ENCODE measurements at regions not wholly inside any gene's neighbourhood (a gene's known extent, or its start where the extent isn't known, plus 50 kb on each side); places are given as distances from the start of the nearest gene placed in this dataset.

GRCh38 chr12:46676396-46676795 lies 149.4 kb downstream of the SLC38A4 start:
- Histone ChIP-seq H4K20me1 (ENCODE audit: control insufficient read depth, extremely low read depth, insufficient read depth, low read length) (no peaks in the 10 kb centered on the region), H3K4me3 (ENCODE audit: control insufficient read depth in 2 of 3, extremely low read depth in 1 of 3, insufficient read depth in 2 of 3, low read depth in 1 of 3, low read length in 3 of 3) (peak overlapping the region in 2 of 3 experiments; percentile 28 to 52), H3K27ac (ENCODE audit: control insufficient read depth, insufficient read depth, low read length) (peak overlapping the region; percentile 87), H3K36me3 (ENCODE audit: control insufficient read depth in 2 of 2, extremely low read depth in 1 of 2, insufficient read depth in 2 of 2, low read length in 2 of 2) (no peaks in the 10 kb centered on the region), H3K9me1 (ENCODE audit: control insufficient read depth, extremely low read depth, insufficient read depth, low read length) (no peaks in the 10 kb centered on the region), H3K9me3 (ENCODE audit: control insufficient read depth, low read depth, low read length) (no peaks in the 10 kb centered on the region), H3K4me2 (ENCODE audit: control insufficient read depth, extremely low read depth, insufficient read depth, low read depth, low read length) (peak overlapping the region; percentile 90), H2AFZ (ENCODE audit: control insufficient read depth, low read length) (no peak overlapping the region), H3K27me3 (ENCODE audit: control insufficient read depth, extremely low read depth, insufficient read depth, low read length) (no peaks in the 10 kb centered on the region), H3K4me1 (ENCODE audit: control insufficient read depth, extremely low read depth, insufficient read depth, low read length) (peaks cover 62% of the 10 kb centered on the region), H3K9ac (ENCODE audit: control insufficient read depth, extremely low read depth, insufficient read depth, low read length) (peak overlapping the region; percentile 51), H3K79me2 (ENCODE audit: control insufficient read depth, insufficient read depth, low read length) (no peaks in the 10 kb centered on the region)
- FAIRE-seq = peak; percentile 48
- no peak for DNase-seq (ENCODE audit: low read depth, low spot score)
- no peak for TF ChIP-seq EZH2 (IDR thresholded peaks at IDR 0.05; ENCODE audit: low read length)
- no peak for TF ChIP-seq CTCF (optimal IDR thresholded peaks at IDR 0.05 in 1 of 3, IDR thresholded peaks at IDR 0.05 in 1 of 3, conservative IDR thresholded peaks at IDR 0.05 in 1 of 3; ENCODE audit: extremely low read depth in 1 of 3, insufficient read depth in 2 of 3, low read length in 3 of 3)
- dilution Hi-C loops (cut with MboI; ENCODE audit: extremely low pct_ligation_motif_present, low sequenced_read_pairs) = no loop called here

- peak; percentile 20 for FAIRE-seq
- no peak overlapping the region for H3K4me3 ChIP-seq (ENCODE audit: control insufficient read depth in 2 of 3, extremely low read depth in 1 of 3, insufficient read depth in 2 of 3, low read depth in 1 of 3, low read length in 3 of 3)
Observed at GRCh38 chr12:46675736-46676135, 150.1 kb downstream of the SLC38A4 start.

More at GRCh38 chr12:46675736-46676135, 150.1 kb downstream of the SLC38A4 start:
- Histone ChIP-seq H3K79me2 (ENCODE audit: control insufficient read depth, insufficient read depth, low read length) (no peaks in the 10 kb centered on the region), H3K27me3 (ENCODE audit: control insufficient read depth, extremely low read depth, insufficient read depth, low read length) (no peaks in the 10 kb centered on the region), H3K4me1 (ENCODE audit: control insufficient read depth, extremely low read depth, insufficient read depth, low read length) (peaks cover 61% of the 10 kb centered on the region), H3K9me3 (ENCODE audit: control insufficient read depth, low read depth, low read length) (no peaks in the 10 kb centered on the region), H3K9me1 (ENCODE audit: control insufficient read depth, extremely low read depth, insufficient read depth, low read length) (no peaks in the 10 kb centered on the region), H3K27ac (ENCODE audit: control insufficient read depth, insufficient read depth, low read length) (peak overlapping the region; percentile 87), H4K20me1 (ENCODE audit: control insufficient read depth, extremely low read depth, insufficient read depth, low read length) (no peaks in the 10 kb centered on the region), H3K4me2 (ENCODE audit: control insufficient read depth, extremely low read depth, insufficient read depth, low read depth, low read length) (peak overlapping the region; percentile 90), H2AFZ (ENCODE audit: control insufficient read depth, low read length) (no peak overlapping the region), H3K36me3 (ENCODE audit: control insufficient read depth in 2 of 2, extremely low read depth in 1 of 2, insufficient read depth in 2 of 2, low read length in 2 of 2) (no peaks in the 10 kb centered on the region), H3K9ac (ENCODE audit: control insufficient read depth, extremely low read depth, insufficient read depth, low read length) (peak overlapping the region; percentile 51)
- DNase-seq (ENCODE audit: low read depth, low spot score) = no peak
- TF ChIP-seq EZH2 (IDR thresholded peaks at IDR 0.05; ENCODE audit: low read length) = no peak
- peak; percentile 13 to 46 (median 40) for TF ChIP-seq CTCF (optimal IDR thresholded peaks at IDR 0.05 in 1 of 3, IDR thresholded peaks at IDR 0.05 in 1 of 3, conservative IDR thresholded peaks at IDR 0.05 in 1 of 3; ENCODE audit: extremely low read depth in 1 of 3, insufficient read depth in 2 of 3, low read length in 3 of 3)
- dilution Hi-C loops (cut with MboI; ENCODE audit: extremely low pct_ligation_motif_present, low sequenced_read_pairs) = no loop called here

Data from keratinocyte (primary cell).